Activated T-helper 9 cell treated with anti-CD3 and anti-CD28 coated beads, Interleukin-2, amount 50 U/mL, for 16 hours (primary cell): ENCODE measurements at regions not wholly inside any gene's neighbourhood (a gene's known extent, or its start where the extent isn't known, plus 50 kb on each side); places are given as distances from the start of the nearest gene placed in this dataset.

Experiments used
- DNase-seq: peaks from one replicate; pipeline ENCODE4 v3.0.0-alpha.2; 2020; ENCODE audit warnings: low read depth

GRCh38 chr9:1429297-1429696, 379.1 kb downstream of the DMRT2 start:
- DNase-seq: no peak

- no peak for DNase-seq
Observed at GRCh38 chr9:1431461-1431860, 381.3 kb downstream of the DMRT2 start.

- no peak for DNase-seq
Observed at GRCh38 chr9:1434052-1434767, 384.1 kb downstream of the DMRT2 start.

GRCh38 chr9:1434811-1435210, 384.7 kb downstream of the DMRT2 start:
- DNase-seq: no peak

- DNase-seq: no peak
Observed at GRCh38 chr9:1440256-1440655, 390.1 kb downstream of the DMRT2 start.

- DNase-seq: no peak
Observed at GRCh38 chr9:1442105-1442504, 391.9 kb downstream of the DMRT2 start.

- DNase-seq: no peak
Observed at GRCh38 chr9:1443450-1443849, 393.3 kb downstream of the DMRT2 start.

GRCh38 chr9:1446671-1447070, 396.5 kb downstream of the DMRT2 start:
- DNase-seq: no peak

- no peak for DNase-seq
Observed at GRCh38 chr9:1453636-1454035, 403.5 kb downstream of the DMRT2 start.

- DNase-seq: no peak
Observed at GRCh38 chr9:1454211-1454610, 404.1 kb downstream of the DMRT2 start.

- no peak for DNase-seq
Observed at GRCh38 chr9:1454616-1455347, 404.6 kb downstream of the DMRT2 start.

- no peak for DNase-seq
Observed at GRCh38 chr9:1455766-1456165, 405.6 kb downstream of the DMRT2 start.

- DNase-seq: no peak
Observed at GRCh38 chr9:1456301-1457024, 406.3 kb downstream of the DMRT2 start.

- no peak for DNase-seq
Observed at GRCh38 chr9:1457460-1457859, 407.3 kb downstream of the DMRT2 start.

GRCh38 chr9:1458503-1458902, 408.3 kb downstream of the DMRT2 start:
- DNase-seq: no peak

- DNase-seq: no peak
Observed at GRCh38 chr9:1460143-1460769, 410.1 kb downstream of the DMRT2 start.

- no peak for DNase-seq
Observed at GRCh38 chr9:1461812-1462211, 411.7 kb downstream of the DMRT2 start.

- no peak for DNase-seq
Observed at GRCh38 chr9:1462626-1463308, 412.6 kb downstream of the DMRT2 start.

- no peak for DNase-seq
Observed at GRCh38 chr9:1469996-1470395, 419.8 kb downstream of the DMRT2 start.

GRCh38 chr9:1473956-1474634, 423.9 kb downstream of the DMRT2 start:
- DNase-seq: no peak

- no peak for DNase-seq
Observed at GRCh38 chr9:1474671-1475070, 424.5 kb downstream of the DMRT2 start.
